ENCODE measurements at regions not wholly inside any gene's neighbourhood (a gene's known extent, or its start where the extent isn't known, plus 50 kb on each side); places are given as distances from the start of the nearest gene placed in this dataset.

- Histone ChIP-seq H3K9ac (replicated peaks in 1 of 4; ENCODE audit: extremely low read depth in 1 of 4, low read depth in 3 of 4, low read length in 3 of 4) (no peak overlapping the region), H3K4me3 (ENCODE audit: extremely low read depth in 1 of 4, insufficient read depth in 2 of 4, low read depth in 3 of 4, low read length in 4 of 4) (no peak overlapping the region), H4K91ac (replicated peaks; ENCODE audit: insufficient read length, low read length) (no peak overlapping the region), H4K20me1 (replicated peaks in 1 of 2; ENCODE audit: control insufficient read depth in 1 of 2, insufficient read depth in 2 of 2, low read length in 2 of 2) (no peaks in the 10 kb centered on the region), H2AK5ac (ENCODE audit: low read depth, low read length) (no peak overlapping the region), H3K9me3 (ENCODE audit: insufficient read depth in 2 of 2, low read depth in 1 of 2, low read length in 1 of 2) (no peaks in the 10 kb centered on the region), H2BK5ac (ENCODE audit: low read depth, low read length) (no peak overlapping the region; the same call in 1 of the 2 replicates), H3K23ac (ENCODE audit: insufficient read length) (no peak overlapping the region), H3K79me2 (ENCODE audit: control insufficient read depth in 1 of 2, insufficient read depth in 2 of 2, low read length in 2 of 2) (no peaks in the 10 kb centered on the region), H3K14ac (ENCODE audit: insufficient read length) (no peak overlapping the region), H3K4ac (replicated peaks; ENCODE audit: insufficient read length, low read depth, low read length) (no peak overlapping the region), H3K36me3 (ENCODE audit: control insufficient read depth in 2 of 4, insufficient read depth in 4 of 4, low read length in 3 of 4) (no peaks in the 10 kb centered on the region), H3K27ac (ENCODE audit: low read depth, low read length) (no peak overlapping the region), H2BK20ac (ENCODE audit: low read length) (no peak overlapping the region), H4K5ac (ENCODE audit: insufficient read length, low read depth, low read length) (no peak overlapping the region), H2BK15ac (ENCODE audit: low read length) (no peak overlapping the region), H3K18ac (ENCODE audit: extremely low read depth, low read length) (no peak overlapping the region), H2BK120ac (replicated peaks; ENCODE audit: low read depth, low read length) (no peak overlapping the region), H2AFZ (ENCODE audit: low read length) (no peak overlapping the region), H3K56ac (replicated peaks; ENCODE audit: insufficient read length, low read depth, low read length) (no peak overlapping the region), H3K4me1 (replicated peaks in 1 of 4; ENCODE audit: control insufficient read depth in 3 of 4, insufficient read depth in 4 of 4, low read length in 3 of 4) (no peaks in the 10 kb centered on the region), H4K8ac (ENCODE audit: extremely low read depth, insufficient read depth, low read length) (no peak overlapping the region), H3K23me2 (ENCODE audit: low read depth, low read length) (no peaks in the 10 kb centered on the region), H3K79me1 (ENCODE audit: low read depth, low read length) (no peaks in the 10 kb centered on the region), H3K4me2 (ENCODE audit: insufficient read depth in 1 of 2, low read depth in 2 of 2, low read length in 2 of 2) (no peak overlapping the region), H3K27me3 (replicated peaks in 1 of 4; ENCODE audit: control insufficient read depth in 3 of 4, extremely low read depth in 1 of 4, insufficient read depth in 3 of 4, low read length in 3 of 4) (no peaks in the 10 kb centered on the region), H2BK12ac (ENCODE audit: low read depth, low read length) (no peak overlapping the region)
- no peak for FAIRE-seq
- ChIA-PET CTCF (ENCODE audit: partially characterized antibody) (interaction anchor here (0.8 to 1.9 kb wide), 5 partner anchors 11 to 58 kb away, joined by 3 to 5 read pairs (median 3); no protein-coding TSS in a partner anchor), POLR2A (ENCODE audit: partially characterized antibody) (no interaction called here)
- DNase-seq (ENCODE audit: low read depth in 1 of 2, low spot score in 2 of 2): no peak
- TF ChIP-seq HDAC2 (IDR thresholded peaks at IDR 0.05; ENCODE audit: borderline replicate concordance in 1 of 2, low read depth in 2 of 2, low read length in 2 of 2): no peak
- no peak for TF ChIP-seq TEAD4 (IDR thresholded peaks at IDR 0.05; ENCODE audit: low read depth, low read length)
- 0 out of 4 replicates have a peak, but pooled peaks of 1 of the 2 experiments have one; percentile 4 for TF ChIP-seq RAD21 (IDR thresholded peaks at IDR 0.05 in 1 of 2, conservative IDR thresholded peaks at IDR 0.05 in 1 of 2; ENCODE audit: low read depth in 2 of 2, low read length in 2 of 2)
- no peak for TF ChIP-seq CEBPB (IDR thresholded peaks at IDR 0.05; ENCODE audit: low read depth, low read length)
- TF ChIP-seq ZNF274 (IDR thresholded peaks at IDR 0.05; ENCODE audit: borderline replicate concordance, extremely low read depth, low read length): no peak
- no peak for TF ChIP-seq CREB1 (IDR thresholded peaks at IDR 0.05)
- TF ChIP-seq POLR2A (IDR thresholded peaks at IDR 0.05; ENCODE audit: control extremely low read depth in 1 of 2, low read depth in 2 of 2, low read length in 2 of 2): no peak
- TF ChIP-seq SIX5 (IDR thresholded peaks at IDR 0.05; ENCODE audit: low read depth, low read length): no peak
- WGBS, 2 experiments (ENCODE audit: extremely low coverage in 1 of 2, insufficient coverage in 1 of 2, insufficient read length in 1 of 2, insufficient replicate concordance in 2 of 2, low coverage in 1 of 2, low lambda C conversion rate in 2 of 2, missing lambda C conversion rate in 1 of 2): 89% methylated on average over 8 of the region's 8 CpGs; no CpG with 5 or more reads in 1 of the 2 experiments
Measured at GRCh38 chr1:239761509-239761908, 330.2 kb upstream of the FMN2 start.

Data from H1 (cell line).